H1 (cell line): ENCODE measurements at regions not wholly inside any gene's neighbourhood (a gene's known extent, or its start where the extent isn't known, plus 50 kb on each side); places are given as distances from the start of the nearest gene placed in this dataset.

Experiments used
- ASH2L ChIP-seq: fragments of 200-600, 300-600 bp; sonication (generic); IDR thresholded peaks from one replicate; pipeline ENCODE4 v1.7.1; 2017; ENCODE audit warnings: low read length
- BCL11A ChIP-seq, 2 experiments: IDR thresholded peaks; one replicate each; pipeline ENCODE4 v1.6.1; 2011; ENCODE audit warnings: low read depth in 2 of 2, low read length in 2 of 2, mild to moderate bottlenecking in 2 of 2
- CBX8 ChIP-seq: fragments of 300-800, 300-1000 bp; sonication (generic); IDR thresholded peaks from 2 replicates; pipeline ENCODE4 v1.7.1; 2016; ENCODE audit warnings: low read depth, low read length, borderline replicate concordance
- FOSL1 ChIP-seq: IDR thresholded peaks from 2 replicates; pipeline ENCODE4 v1.6.1; 2011; ENCODE audit warnings: mild to moderate bottlenecking, low read depth, low read length, moderate library complexity; ENCODE audit not compliant: insufficient read depth
- HDAC6 ChIP-seq: IDR thresholded peaks from one replicate; pipeline ENCODE4 v1.7.1; 2012; ENCODE audit warnings: low read depth, mild to moderate bottlenecking, inconsistent platforms, low read length, moderate library complexity
- MAFK ChIP-seq: IDR thresholded peaks from 2 replicates; pipeline ENCODE4 v1.6.1; 2012; ENCODE audit warnings: low read depth, mild to moderate bottlenecking, improper control_type of control experiment, low read length
- NRF1 ChIP-seq: IDR thresholded peaks from 2 replicates; pipeline ENCODE4 v1.6.1; 2011; ENCODE audit warnings: mild to moderate bottlenecking, low read depth, low read length, improper control_type of control experiment
- RXRA ChIP-seq: IDR thresholded peaks from 2 replicates; pipeline ENCODE4 v1.6.1; 2011; ENCODE audit warnings: low read depth, mild to moderate bottlenecking, low read length, moderate library complexity; ENCODE audit not compliant: insufficient read depth
- SIX5 ChIP-seq: IDR thresholded peaks from 2 replicates; pipeline ENCODE4 v1.6.1; 2011; ENCODE audit warnings: mild to moderate bottlenecking, low read depth, low read length
- TEAD4 ChIP-seq: IDR thresholded peaks from 2 replicates; pipeline ENCODE4 v1.6.1; 2012; ENCODE audit warnings: low read depth, low read length, inconsistent platforms, mixed read lengths
- TF ChIP-seq, protein P1 (sequence below): fragments of 300-600 bp; sonication (generic); IDR thresholded peaks from 2 replicates; pipeline ENCODE4 v1.7.1; 2012; ENCODE audit warnings: low read length, moderate library complexity, mild to moderate bottlenecking, inconsistent platforms; ENCODE audit not compliant: insufficient replicate concordance

DNA sequence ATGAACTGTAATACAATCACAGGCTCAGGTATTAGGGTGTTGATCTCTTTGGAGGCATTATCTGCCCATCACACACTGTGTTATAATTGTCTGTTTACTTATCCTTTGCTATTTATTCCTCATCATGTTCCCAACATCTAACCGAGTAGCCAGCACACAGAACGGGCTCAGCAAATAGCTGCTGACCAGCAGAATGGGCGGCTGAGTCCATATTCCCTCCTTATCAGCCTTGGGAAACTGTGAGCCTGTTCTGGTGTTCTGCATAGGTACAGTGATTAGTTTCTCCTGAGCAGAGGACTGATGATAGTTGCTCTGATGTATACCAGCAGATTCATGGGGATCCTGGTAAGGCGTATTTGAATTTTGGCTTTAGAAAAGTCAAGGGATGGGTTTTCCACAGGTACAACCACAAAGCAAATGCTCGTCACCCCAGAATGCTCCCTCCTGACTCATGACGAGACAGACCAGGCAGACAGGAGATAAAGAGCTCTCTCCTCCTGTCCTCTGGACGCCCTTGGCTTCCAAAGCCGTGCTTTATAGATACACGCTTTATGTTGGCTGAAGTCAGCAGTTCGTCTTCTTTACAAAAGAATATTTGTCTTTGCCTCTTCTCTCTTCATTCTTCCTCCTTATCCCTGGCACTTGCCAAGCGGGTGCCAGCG, 166.7 kb downstream of the TTLL2 start (continued):
- TF ChIP-seq, protein P1, sequence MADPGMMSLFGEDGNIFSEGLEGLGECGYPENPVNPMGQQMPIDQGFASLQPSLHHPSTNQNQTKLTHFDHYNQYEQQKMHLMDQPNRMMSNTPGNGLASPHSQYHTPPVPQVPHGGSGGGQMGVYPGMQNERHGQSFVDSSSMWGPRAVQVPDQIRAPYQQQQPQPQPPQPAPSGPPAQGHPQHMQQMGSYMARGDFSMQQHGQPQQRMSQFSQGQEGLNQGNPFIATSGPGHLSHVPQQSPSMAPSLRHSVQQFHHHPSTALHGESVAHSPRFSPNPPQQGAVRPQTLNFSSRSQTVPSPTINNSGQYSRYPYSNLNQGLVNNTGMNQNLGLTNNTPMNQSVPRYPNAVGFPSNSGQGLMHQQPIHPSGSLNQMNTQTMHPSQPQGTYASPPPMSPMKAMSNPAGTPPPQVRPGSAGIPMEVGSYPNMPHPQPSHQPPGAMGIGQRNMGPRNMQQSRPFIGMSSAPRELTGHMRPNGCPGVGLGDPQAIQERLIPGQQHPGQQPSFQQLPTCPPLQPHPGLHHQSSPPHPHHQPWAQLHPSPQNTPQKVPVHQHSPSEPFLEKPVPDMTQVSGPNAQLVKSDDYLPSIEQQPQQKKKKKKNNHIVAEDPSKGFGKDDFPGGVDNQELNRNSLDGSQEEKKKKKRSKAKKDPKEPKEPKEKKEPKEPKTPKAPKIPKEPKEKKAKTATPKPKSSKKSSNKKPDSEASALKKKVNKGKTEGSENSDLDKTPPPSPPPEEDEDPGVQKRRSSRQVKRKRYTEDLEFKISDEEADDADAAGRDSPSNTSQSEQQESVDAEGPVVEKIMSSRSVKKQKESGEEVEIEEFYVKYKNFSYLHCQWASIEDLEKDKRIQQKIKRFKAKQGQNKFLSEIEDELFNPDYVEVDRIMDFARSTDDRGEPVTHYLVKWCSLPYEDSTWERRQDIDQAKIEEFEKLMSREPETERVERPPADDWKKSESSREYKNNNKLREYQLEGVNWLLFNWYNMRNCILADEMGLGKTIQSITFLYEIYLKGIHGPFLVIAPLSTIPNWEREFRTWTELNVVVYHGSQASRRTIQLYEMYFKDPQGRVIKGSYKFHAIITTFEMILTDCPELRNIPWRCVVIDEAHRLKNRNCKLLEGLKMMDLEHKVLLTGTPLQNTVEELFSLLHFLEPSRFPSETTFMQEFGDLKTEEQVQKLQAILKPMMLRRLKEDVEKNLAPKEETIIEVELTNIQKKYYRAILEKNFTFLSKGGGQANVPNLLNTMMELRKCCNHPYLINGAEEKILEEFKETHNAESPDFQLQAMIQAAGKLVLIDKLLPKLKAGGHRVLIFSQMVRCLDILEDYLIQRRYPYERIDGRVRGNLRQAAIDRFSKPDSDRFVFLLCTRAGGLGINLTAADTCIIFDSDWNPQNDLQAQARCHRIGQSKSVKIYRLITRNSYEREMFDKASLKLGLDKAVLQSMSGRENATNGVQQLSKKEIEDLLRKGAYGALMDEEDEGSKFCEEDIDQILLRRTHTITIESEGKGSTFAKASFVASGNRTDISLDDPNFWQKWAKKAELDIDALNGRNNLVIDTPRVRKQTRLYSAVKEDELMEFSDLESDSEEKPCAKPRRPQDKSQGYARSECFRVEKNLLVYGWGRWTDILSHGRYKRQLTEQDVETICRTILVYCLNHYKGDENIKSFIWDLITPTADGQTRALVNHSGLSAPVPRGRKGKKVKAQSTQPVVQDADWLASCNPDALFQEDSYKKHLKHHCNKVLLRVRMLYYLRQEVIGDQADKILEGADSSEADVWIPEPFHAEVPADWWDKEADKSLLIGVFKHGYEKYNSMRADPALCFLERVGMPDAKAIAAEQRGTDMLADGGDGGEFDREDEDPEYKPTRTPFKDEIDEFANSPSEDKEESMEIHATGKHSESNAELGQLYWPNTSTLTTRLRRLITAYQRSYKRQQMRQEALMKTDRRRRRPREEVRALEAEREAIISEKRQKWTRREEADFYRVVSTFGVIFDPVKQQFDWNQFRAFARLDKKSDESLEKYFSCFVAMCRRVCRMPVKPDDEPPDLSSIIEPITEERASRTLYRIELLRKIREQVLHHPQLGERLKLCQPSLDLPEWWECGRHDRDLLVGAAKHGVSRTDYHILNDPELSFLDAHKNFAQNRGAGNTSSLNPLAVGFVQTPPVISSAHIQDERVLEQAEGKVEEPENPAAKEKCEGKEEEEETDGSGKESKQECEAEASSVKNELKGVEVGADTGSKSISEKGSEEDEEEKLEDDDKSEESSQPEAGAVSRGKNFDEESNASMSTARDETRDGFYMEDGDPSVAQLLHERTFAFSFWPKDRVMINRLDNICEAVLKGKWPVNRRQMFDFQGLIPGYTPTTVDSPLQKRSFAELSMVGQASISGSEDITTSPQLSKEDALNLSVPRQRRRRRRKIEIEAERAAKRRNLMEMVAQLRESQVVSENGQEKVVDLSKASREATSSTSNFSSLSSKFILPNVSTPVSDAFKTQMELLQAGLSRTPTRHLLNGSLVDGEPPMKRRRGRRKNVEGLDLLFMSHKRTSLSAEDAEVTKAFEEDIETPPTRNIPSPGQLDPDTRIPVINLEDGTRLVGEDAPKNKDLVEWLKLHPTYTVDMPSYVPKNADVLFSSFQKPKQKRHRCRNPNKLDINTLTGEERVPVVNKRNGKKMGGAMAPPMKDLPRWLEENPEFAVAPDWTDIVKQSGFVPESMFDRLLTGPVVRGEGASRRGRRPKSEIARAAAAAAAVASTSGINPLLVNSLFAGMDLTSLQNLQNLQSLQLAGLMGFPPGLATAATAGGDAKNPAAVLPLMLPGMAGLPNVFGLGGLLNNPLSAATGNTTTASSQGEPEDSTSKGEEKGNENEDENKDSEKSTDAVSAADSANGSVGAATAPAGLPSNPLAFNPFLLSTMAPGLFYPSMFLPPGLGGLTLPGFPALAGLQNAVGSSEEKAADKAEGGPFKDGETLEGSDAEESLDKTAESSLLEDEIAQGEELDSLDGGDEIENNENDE: no peak
- no peak for TF ChIP-seq CBX8
- TF ChIP-seq MAFK: no peak
- no peak for TF ChIP-seq SIX5
- TF ChIP-seq NRF1: no peak
- no peak for TF ChIP-seq HDAC6
- TF ChIP-seq RXRA: no peak
- TF ChIP-seq FOSL1: no peak
- no peak for TF ChIP-seq TEAD4
- TF ChIP-seq BCL11A (IDR thresholded peaks at IDR 0.05; ENCODE audit: low read depth in 2 of 2, low read length in 2 of 2): no peak
- TF ChIP-seq ASH2L: no peak
